Fibroblast of upper back skin (primary cell): ENCODE measurements at regions not wholly inside any gene's neighbourhood (a gene's known extent, or its start where the extent isn't known, plus 50 kb on each side); places are given as distances from the start of the nearest gene placed in this dataset.
"Not testable (repeated sequence)": the region's sequence is repeated elsewhere in the genome, so short reads cannot be mapped to it uniquely, and the experiment has no call there.

ENCODE experiments used
- DNase-seq: peaks from one replicate; pipeline ENCODE4 v3.0.0-alpha.2; 2013

- DNase-seq = peak; percentile 31
These were observed 170.4 kb downstream of the PTPRC start for GRCh38 chr1:198809247-198809646.

GRCh38 chr1:198811449-198811848, 172.6 kb downstream of the PTPRC start:
- no peak for DNase-seq

DNA sequence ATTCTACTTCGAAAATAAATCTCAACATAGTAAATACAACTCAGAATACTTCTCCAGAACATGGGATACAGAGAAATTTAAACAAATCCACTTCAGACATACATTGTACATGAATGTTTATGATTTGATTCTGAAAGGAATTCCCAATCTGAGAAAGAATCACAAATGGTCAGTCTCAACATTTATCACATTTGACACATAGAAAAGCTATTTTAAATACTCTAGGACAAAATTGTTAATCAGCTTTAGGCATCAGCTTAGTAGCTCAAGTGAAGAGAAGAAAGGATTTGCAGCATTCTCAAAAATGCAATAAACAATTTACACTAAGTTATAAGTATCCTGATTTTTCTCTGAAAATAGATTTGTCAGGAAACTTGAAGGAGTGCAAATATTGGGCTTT, 184.8 kb downstream of the PTPRC start:
- DNase-seq = no peak

- DNase-seq = no peak
These were observed 186.4 kb downstream of the PTPRC start for GRCh38 chr1:198825254-198825653.

DNA sequence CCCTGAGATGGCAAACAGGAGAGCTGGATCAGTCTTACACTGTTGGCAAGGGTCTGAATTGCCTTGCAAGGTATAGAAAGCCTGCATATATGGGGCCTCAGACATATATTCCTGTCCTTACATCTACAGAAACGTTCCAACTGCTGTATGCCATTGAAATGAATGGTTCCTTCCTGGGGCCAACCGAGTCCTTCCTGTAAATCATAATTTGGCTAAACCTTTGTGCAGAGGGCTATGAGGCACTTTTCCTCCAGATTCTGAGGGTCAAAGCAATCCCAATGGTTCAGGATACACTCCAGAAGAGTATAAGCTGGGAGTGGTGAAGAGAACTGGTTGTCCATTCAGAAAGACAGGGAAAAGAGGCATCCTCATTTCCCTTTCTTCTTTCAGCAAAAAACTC, 190.5 kb downstream of the PTPRC start:
- DNase-seq = no peak

DNA sequence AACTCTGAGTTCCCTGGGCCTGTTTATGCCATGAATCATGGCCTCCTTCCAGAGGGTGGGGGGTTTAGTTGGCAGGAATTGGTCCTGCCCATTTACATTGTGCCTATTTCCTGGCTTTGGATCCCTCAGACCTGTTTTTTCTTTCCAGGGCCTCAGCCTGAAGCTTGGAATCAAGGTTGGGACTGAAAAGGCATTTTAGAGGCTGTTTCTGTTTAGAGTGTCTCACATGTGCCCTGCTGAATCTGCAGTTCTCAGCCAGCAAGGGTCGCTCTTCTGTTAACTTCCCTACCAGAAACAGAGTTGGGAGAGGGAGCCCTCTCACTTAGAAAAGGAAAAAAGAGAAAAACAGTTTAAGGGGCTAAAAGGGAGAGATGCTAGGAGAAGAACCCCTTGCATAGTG, 191.1 kb downstream of the PTPRC start:
- DNase-seq = peak; percentile 35

DNA sequence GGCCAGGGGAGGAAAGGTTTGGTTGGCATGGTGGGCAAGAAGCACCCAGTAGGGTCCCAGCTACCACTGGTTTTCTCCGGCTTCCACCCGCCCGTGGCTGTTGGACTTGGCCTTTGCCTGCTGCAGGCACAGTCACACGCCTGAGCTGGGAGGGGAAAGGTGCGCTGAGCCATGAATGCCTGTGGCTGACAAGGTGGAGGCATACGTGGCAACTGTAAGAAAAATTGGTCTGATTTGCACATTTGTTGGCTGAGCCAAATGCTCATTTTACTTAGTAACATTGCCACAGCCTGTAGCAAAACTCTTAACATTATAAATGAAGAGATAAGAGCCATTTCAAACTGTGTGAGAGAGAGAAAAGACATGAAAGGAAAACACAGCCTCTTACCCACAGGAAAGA, 191.6 kb downstream of the PTPRC start:
- no peak for DNase-seq

DNA sequence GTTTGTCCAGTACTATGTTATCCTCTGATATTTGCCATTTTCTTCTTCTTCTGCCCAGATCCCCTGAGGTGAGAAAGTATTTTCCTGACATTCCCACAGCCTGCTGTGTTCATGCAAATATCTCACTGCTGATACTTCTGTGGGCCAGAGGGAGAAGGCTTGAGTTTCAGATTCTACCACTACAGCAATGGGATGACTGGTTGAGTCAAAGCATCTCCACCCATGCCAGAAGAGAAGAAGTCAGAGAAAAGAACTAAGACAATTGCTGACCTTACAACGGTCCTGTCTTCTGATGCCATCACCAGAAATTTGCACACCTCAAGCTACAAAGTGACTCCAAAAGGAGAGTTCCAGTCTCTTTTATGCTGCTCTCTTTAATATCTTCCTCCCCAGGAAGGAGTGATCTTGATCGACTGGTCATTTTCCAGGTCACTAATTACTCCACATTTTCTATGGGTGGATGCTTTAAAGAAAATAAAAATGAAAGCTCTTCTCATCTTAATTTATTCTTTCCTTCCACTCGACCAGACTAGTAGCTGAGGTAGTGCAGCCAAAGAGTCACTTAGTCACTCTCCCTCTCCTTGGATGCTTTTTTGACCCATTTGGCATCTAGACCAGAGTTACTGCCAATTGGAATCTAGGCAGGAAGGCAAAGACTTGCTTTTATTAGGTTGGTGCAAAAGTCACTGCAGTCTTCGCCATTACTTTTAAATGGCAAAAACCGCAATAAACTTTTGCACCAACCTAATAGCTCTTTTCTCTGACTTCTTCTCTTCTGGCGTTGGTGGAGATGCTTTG, 195.1 kb downstream of the PTPRC start:
- DNase-seq = no peak

GRCh38 chr1:198837278-198838021, 198.6 kb downstream of the PTPRC start:
- no peak for DNase-seq

DNA sequence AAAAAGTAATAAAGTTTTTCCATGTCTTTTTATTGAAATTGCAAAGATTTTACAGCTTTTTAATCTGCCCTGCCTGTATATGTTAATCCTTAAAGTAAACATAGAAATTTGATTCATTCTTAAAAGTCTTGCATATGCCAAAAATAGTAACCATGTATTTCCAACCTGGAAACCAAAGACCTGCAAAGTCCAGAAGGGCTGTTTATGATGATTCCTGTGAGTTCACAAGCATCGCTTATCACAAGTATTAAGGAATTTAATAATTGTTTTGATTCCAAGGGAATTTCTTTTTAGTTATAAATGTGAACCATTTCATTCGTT, 199.1 kb downstream of the PTPRC start:
- DNase-seq = no peak

- DNase-seq = no peak
These were observed 202.6 kb downstream of the PTPRC start for GRCh38 chr1:198841477-198841876.

GRCh38 chr1:198842686-198843085, 203.8 kb downstream of the PTPRC start:
- DNase-seq = no peak

DNA sequence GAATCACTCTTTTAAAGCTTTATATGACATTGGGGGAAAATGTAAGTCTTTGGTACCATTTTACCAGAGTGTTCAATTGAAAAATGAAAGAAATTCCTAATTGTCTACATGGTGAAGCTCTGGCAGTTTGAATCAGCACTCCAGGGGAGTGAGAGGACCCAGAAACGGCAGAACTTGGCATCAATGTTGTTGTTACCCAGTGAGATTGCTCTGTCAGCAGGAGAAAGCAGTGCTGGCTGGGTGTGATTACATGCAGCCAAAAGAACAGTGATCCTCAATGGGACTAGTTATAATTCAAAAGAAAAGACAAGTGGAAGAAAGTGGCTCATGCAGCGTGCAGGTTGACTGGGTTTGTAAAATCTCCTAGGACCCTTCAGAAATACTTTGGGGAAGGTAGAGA, 206.4 kb downstream of the PTPRC start:
- no peak for DNase-seq

DNA sequence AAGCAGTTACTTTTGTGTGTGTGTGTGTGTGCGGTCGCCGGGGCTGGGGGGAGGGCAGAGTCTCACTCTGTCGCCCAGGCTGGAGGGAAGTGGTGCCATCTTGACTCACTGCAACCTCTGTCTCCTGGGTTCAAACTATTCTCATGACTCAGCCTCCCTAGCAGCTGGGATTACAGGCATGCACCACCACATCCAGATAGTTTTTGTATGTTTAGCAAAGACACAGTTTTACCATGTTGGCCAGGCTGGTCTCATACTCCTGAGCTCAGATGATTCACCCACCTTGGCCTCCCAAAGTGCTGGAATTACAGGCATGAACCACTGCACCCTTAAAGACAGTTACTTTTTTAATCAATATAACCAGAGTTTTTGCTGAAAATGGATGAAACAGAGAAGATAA, 207.0 kb downstream of the PTPRC start:
- DNase-seq = peak; percentile 43

DNA sequence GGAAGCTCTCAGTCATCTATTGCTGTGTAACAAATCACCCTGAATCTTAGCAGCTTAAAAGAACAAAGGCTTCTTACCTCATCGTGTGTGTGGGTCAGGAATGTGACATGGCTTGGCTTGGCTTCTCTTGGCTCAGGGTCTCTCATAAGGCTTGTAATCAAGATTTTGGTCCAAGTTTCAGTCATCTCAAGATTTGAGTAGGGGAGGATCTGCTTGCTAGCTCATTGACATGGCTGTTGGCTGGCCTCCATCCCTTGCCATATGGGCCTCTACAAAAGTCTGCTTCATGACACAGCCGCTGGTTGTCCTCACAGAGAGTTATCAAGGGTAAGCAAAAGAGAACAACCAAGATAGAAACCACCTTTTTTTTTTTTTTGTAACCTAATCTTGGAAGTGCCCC, 207.7 kb downstream of the PTPRC start:
- peak; percentile 5 for DNase-seq

- DNase-seq = peak; percentile 32
These were observed 209.4 kb downstream of the PTPRC start for GRCh38 chr1:198848206-198848605.

GRCh38 chr1:198848649-198849048, 209.8 kb downstream of the PTPRC start:
- no peak for DNase-seq

DNA sequence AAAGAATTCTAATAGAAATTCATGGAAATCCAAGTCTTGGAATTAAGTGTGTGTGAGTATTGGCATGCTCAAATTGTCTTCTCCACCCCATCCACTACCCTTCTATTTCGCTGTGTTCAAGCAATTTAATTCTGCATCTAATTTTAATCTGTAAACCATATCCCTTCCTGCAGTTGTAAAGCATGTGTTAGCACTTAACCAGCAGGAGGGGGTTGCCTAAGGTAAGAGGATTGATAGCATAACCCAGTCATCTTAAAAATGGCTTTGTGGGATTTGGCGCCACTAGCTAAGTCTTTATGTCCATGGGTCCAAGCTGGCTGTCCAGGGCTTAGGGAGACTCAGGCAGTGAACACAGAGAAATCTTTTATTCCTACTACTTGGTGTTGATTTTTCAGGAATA, 210.3 kb downstream of the PTPRC start:
- DNase-seq = peak; percentile 31

GRCh38 chr1:198850196-198850595, 211.4 kb downstream of the PTPRC start:
- no peak for DNase-seq

DNA sequence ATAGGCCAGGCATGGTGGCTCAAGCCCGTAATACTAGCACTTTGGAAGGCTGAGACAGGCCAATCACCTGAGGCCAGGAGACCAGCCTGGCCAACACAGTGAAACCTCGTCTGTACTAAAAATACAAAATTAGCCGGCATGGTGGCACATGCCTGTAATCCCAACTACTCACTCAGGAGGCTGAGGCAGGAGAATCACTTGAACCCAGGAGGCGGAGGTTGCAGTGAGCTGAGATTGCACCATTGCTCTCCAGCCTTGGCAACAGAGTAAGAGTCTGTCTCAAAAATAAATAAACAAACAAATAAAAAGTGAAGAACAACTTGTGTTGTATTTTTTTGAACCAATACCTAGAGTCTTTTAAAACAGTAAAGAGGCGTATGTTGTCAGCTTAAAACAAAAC, 212.1 kb downstream of the PTPRC start:
- not testable (repeated sequence) for DNase-seq

- no peak for DNase-seq
These were observed 217.8 kb downstream of the PTPRC start for GRCh38 chr1:198856601-198857000.

GRCh38 chr1:198858033-198858432, 219.2 kb downstream of the PTPRC start:
- no peak for DNase-seq

GRCh38 chr1:198860371-198860770, 221.5 kb downstream of the PTPRC start:
- no peak for DNase-seq

DNA sequence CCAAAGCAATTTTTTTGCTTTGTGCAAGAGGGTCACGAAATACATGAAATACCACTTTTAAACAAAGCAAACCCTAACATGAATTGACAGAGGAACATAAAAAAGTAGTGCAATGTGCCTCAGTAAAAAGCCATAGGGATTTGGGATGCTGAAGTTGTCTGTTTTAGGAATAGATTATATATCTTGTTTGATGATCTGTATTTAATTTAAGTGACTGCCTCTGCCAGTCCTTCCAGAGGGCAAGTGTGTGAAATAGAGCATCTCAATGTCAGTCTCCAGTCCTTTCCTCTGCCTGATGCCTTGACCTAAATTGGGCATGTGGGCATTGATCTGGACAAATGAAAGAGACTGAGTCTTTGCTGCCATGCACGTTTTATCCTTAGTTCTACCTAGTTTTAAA, 222.8 kb downstream of the PTPRC start:
- DNase-seq = no peak

DNA sequence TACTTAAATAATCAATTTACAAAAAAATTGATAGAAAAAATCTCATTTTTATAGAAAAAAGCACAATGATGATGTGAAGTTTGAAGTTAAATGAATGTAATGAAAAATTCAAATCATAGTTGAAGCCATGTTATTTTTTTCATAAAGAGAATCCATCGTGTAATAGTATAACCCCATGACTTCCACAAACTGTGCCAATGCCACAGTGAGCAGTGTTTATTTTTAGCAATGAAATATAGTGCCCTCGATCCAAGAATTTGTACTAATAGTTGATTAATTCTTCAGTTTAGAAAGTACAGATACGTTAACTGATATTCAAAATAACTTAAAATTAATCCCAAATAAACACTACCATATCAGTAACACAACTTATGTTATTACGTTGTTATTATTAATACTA, 225.9 kb downstream of the PTPRC start:
- no peak for DNase-seq
